H9 (cell line): ENCODE measurements at regions not wholly inside any gene's neighbourhood (a gene's known extent, or its start where the extent isn't known, plus 50 kb on each side); places are given as distances from the start of the nearest gene placed in this dataset.

Source experiments
- DNase-seq: peaks from one replicate; pipeline ENCODE4 v3.0.0-alpha.2; 2017
- H2AFZ ChIP-seq: one replicate; pipeline ENCODE4 v1.6.1; 2013; ENCODE audit warnings: mild to moderate bottlenecking, low read length, control low read depth, moderate library complexity
- H2AK5ac ChIP-seq: 2 replicates; pipeline ENCODE4 v1.6.1; 2013; ENCODE audit warnings: low read length, control low read depth, mixed read lengths; ENCODE audit not compliant: insufficient read length
- H2BK120ac ChIP-seq: one replicate; pipeline ENCODE4 v1.6.1; 2013; ENCODE audit warnings: low read depth, mild to moderate bottlenecking, low read length, control low read depth, inconsistent platforms; ENCODE audit not compliant: poor library complexity, severe bottlenecking
- H2BK12ac ChIP-seq: 2 replicates; pipeline ENCODE4 v1.6.1; 2013; ENCODE audit warnings: low read length, control low read depth, mixed read lengths, low read depth; ENCODE audit not compliant: insufficient read length
- H2BK15ac ChIP-seq: 2 replicates; pipeline ENCODE4 v1.6.1; 2013; ENCODE audit warnings: low read depth, low read length, control low read depth
- H2BK20ac ChIP-seq: one replicate; pipeline ENCODE4 v1.6.1; 2013; ENCODE audit warnings: low read depth, mild to moderate bottlenecking, low read length, control low read depth, inconsistent platforms; ENCODE audit not compliant: poor library complexity, severe bottlenecking
- H2BK5ac ChIP-seq: 2 replicates; pipeline ENCODE4 v1.6.1; 2013; ENCODE audit warnings: low read length, control low read depth, mixed read lengths; ENCODE audit not compliant: insufficient read length
- H3K14ac ChIP-seq: 2 replicates; pipeline ENCODE4 v1.6.1; 2013; ENCODE audit warnings: low read length, control low read depth; ENCODE audit not compliant: insufficient read depth
- H3K18ac ChIP-seq: 2 replicates; pipeline ENCODE4 v1.6.1; 2013; ENCODE audit warnings: low read depth, mild to moderate bottlenecking, mixed read lengths, low read length, control low read depth; ENCODE audit not compliant: insufficient read length
- H3K23ac ChIP-seq: 2 replicates; pipeline ENCODE4 v1.6.1; 2013; ENCODE audit warnings: low read length, control low read depth, mixed read lengths, low read depth; ENCODE audit not compliant: insufficient read length
- H3K23me2 ChIP-seq: 2 replicates; pipeline ENCODE4 v1.6.1; 2013; ENCODE audit warnings: low read depth, mild to moderate bottlenecking, mixed read lengths, low read length, control low read depth; ENCODE audit not compliant: insufficient read length, poor library complexity, severe bottlenecking
- H3K27ac ChIP-seq: 2 replicates; pipeline ENCODE4 v1.5.1; 2013; ENCODE audit warnings: low read length, control low read depth, mixed read lengths, low read depth; ENCODE audit not compliant: insufficient read length
- H3K27me3 ChIP-seq: 2 replicates; pipeline ENCODE4 v1.6.1; 2013; ENCODE audit warnings: low read length, control low read depth, inconsistent platforms; ENCODE audit not compliant: insufficient read depth
- H3K4ac ChIP-seq: 2 replicates; pipeline ENCODE4 v1.6.1; 2013; ENCODE audit warnings: low read depth, mild to moderate bottlenecking, control low read depth, inconsistent platforms, low read length, moderate library complexity
- H3K4me1 ChIP-seq: 2 replicates; pipeline ENCODE4 v1.6.1; 2013; ENCODE audit warnings: low read length, control low read depth, inconsistent platforms; ENCODE audit not compliant: insufficient read depth
- H3K4me2 ChIP-seq: 2 replicates; pipeline ENCODE4 v1.6.1; 2013; ENCODE audit warnings: low read length, control low read depth, mixed read lengths; ENCODE audit not compliant: insufficient read length, insufficient read depth
- H3K56ac ChIP-seq: 2 replicates; pipeline ENCODE4 v1.6.1; 2013; ENCODE audit warnings: low read depth, mild to moderate bottlenecking, mixed read lengths, low read length, control low read depth; ENCODE audit not compliant: insufficient read length
- H3K79me1 ChIP-seq: 2 replicates; pipeline ENCODE4 v1.6.1; 2013; ENCODE audit warnings: low read depth, mild to moderate bottlenecking, moderate library complexity, low read length, control low read depth, inconsistent platforms; ENCODE audit not compliant: insufficient read depth, poor library complexity, severe bottlenecking
- H3K79me2 ChIP-seq: 2 replicates; pipeline ENCODE4 v1.6.1; 2013; ENCODE audit warnings: low read length, control low read depth, inconsistent platforms; ENCODE audit not compliant: insufficient read depth
- H3K9ac ChIP-seq: 2 replicates; pipeline ENCODE4 v1.6.1; 2013; ENCODE audit warnings: low read length, control low read depth, mixed read lengths; ENCODE audit not compliant: insufficient read length; ENCODE audit errors: extremely low read depth
- H3K9me3 ChIP-seq: one replicate; pipeline ENCODE4 v1.6.1; 2013; ENCODE audit warnings: low read depth, low read length, inconsistent platforms; ENCODE audit not compliant: control insufficient read depth
- H3T11ph ChIP-seq: one replicate; pipeline ENCODE4 v1.6.1; 2013; ENCODE audit warnings: mild to moderate bottlenecking, low read length, control low read depth, inconsistent platforms
- H4K20me1 ChIP-seq: one replicate; pipeline ENCODE4 v1.6.1; 2013; ENCODE audit not compliant: control insufficient read depth, insufficient read length, insufficient read depth
- H4K5ac ChIP-seq: 2 replicates; pipeline ENCODE4 v1.6.1; 2013; ENCODE audit warnings: low read depth, mild to moderate bottlenecking, mixed read lengths, low read length, control low read depth; ENCODE audit not compliant: insufficient read length
- H4K8ac ChIP-seq: replicated peaks from 2 replicates; pipeline ENCODE4 v1.6.1; 2013; ENCODE audit warnings: low read length, control low read depth, mixed read lengths, low read depth; ENCODE audit not compliant: insufficient read length
- H4K91ac ChIP-seq: 2 replicates; pipeline ENCODE4 v1.6.1; 2013; ENCODE audit warnings: low read depth, mild to moderate bottlenecking, moderate library complexity, mixed read lengths, low read length, control low read depth; ENCODE audit not compliant: insufficient read length
- H3K27ac Mint-ChIP-seq, 3 experiments: 2 replicates in 2 of 3; 3 replicates in 1 of 3; pipeline ENCODE4 v1.8.0; 2020 to 2021; ENCODE audit warnings: mixed read lengths in 3 of 3, mild to moderate bottlenecking in 1 of 3, moderate library complexity in 1 of 3
- H3K27me3 Mint-ChIP-seq: 2 replicates; pipeline ENCODE4 v1.8.0; 2021; ENCODE audit warnings: low read depth, mild to moderate bottlenecking, moderate library complexity, mixed read lengths
- H3K36me3 Mint-ChIP-seq, 3 experiments: 2 replicates in 2 of 3; 3 replicates in 1 of 3; pipeline ENCODE4 v1.8.0; 2020 to 2021; ENCODE audit warnings: low read depth in 3 of 3, mixed read lengths in 3 of 3; ENCODE audit not compliant: insufficient read depth in 1 of 3
- H3K4me1 Mint-ChIP-seq, 2 experiments: 2 replicates each; pipeline ENCODE4 v1.8.0; 2020; ENCODE audit warnings: mixed read lengths in 2 of 2
- H3K4me3 Mint-ChIP-seq, 2 experiments: 2 replicates in 1 of 2; 3 replicates in 1 of 2; pipeline ENCODE4 v1.8.0; 2020 to 2021; ENCODE audit warnings: mild to moderate bottlenecking in 2 of 2, mixed read lengths in 2 of 2, moderate library complexity in 1 of 2
- H3K9me3 Mint-ChIP-seq, 2 experiments: 2 replicates in 1 of 2; 3 replicates in 1 of 2; pipeline ENCODE4 v1.8.0; 2020; ENCODE audit warnings: mild to moderate bottlenecking in 2 of 2, mixed read lengths in 2 of 2, moderate library complexity in 1 of 2
- CTCF ChIP-seq: fragments of 200-600 bp; sonication (generic); conservative IDR thresholded peaks from 3 replicates; pipeline ENCODE4 v1.8.0; 2021; ENCODE audit warnings: antibody characterized with exemption, mild to moderate bottlenecking
- WGBS: extraction: QIAGEN DNeasy Blood & Tissue Kit; methylation state at CpG from one replicate; pipeline ENCODE4 v1.1.7; 2013; ENCODE audit warnings: missing lambda C conversion rate, low lambda C conversion rate, mixed read lengths; ENCODE audit not compliant: insufficient read length; ENCODE audit errors: extremely low coverage; 5-methylcytosine and 5-hydroxymethylcytosine counted together

GRCh38 chr12:82082501-82082900, 275.7 kb downstream of the CCDC59 start:
- no peak overlapping the region for H3K56ac ChIP-seq
- no peaks in the 10 kb centered on the region for H3K36me3 Mint-ChIP-seq

More at GRCh38 chr12:82082501-82082900, 275.7 kb downstream of the CCDC59 start:
- H3K27me3 ChIP-seq: no peaks in the 10 kb centered on the region
- H2BK5ac ChIP-seq: no peak overlapping the region
- H3K9ac ChIP-seq: no peak overlapping the region
- no peak overlapping the region for H3T11ph ChIP-seq
- Mint-ChIP-seq H3K27ac (no peak overlapping the region), H3K4me3 (no peak overlapping the region), H3K4me1 (no peaks in the 10 kb centered on the region), H3K27me3 (no peaks in the 10 kb centered on the region), H3K9me3 (peaks cover 1 to 2% of the 10 kb centered on the region in 2 experiments; a peak in 4 of 5 replicates)
- no peak overlapping the region for H4K8ac ChIP-seq
- no peak for TF ChIP-seq CTCF
- no peaks in the 10 kb centered on the region for H3K79me2 ChIP-seq
- H3K27ac ChIP-seq: no peak overlapping the region
- no peak overlapping the region for H3K4me2 ChIP-seq
- H2BK12ac ChIP-seq: no peak overlapping the region
- H4K20me1 ChIP-seq: no peaks in the 10 kb centered on the region
- no peak overlapping the region for H3K14ac ChIP-seq
- H3K4me1 ChIP-seq: no peaks in the 10 kb centered on the region
- no peak overlapping the region for H3K23ac ChIP-seq
- H3K4ac ChIP-seq: no peak overlapping the region
- no peak overlapping the region for H4K5ac ChIP-seq
- no peaks in the 10 kb centered on the region for H3K79me1 ChIP-seq
- no peak overlapping the region for H4K91ac ChIP-seq
- no peaks in the 10 kb centered on the region for H3K9me3 ChIP-seq
- H3K23me2 ChIP-seq: no peaks in the 10 kb centered on the region
- DNase-seq: no peak
- H2AK5ac ChIP-seq: no peak overlapping the region
- H3K18ac ChIP-seq: no peak overlapping the region
- no peak overlapping the region for H2AFZ ChIP-seq
- no CpG with 5 or more reads among the region's 3 CpGs for WGBS
- no peak overlapping the region for H2BK20ac ChIP-seq
- H2BK15ac ChIP-seq: no peak overlapping the region
- H2BK120ac ChIP-seq: no peak overlapping the region
